ENCODE measurements at regions not wholly inside any gene's neighbourhood (a gene's known extent, or its start where the extent isn't known, plus 50 kb on each side); places are given as distances from the start of the nearest gene placed in this dataset.

DNA sequence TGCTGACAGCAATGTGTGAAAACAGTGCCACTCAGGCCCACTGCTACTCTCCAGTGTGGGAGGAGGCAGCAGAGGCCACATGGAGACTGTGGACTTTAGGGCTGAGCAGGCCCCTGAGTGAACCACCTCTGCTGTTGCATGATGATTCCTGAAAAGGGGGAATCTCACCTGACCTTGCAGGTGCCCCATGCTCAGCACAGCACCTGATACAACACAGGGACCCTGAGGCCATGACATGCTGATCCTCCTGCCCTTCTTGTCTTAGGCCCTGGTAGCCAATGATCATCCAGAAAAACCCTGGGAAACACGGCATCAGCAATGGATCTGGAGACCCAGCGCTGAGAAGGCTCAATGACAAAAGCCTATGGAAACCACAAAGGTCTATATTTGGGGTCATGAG is 446.8 kb upstream of the MYT1L start:
- TF ChIP-seq, protein P1, sequence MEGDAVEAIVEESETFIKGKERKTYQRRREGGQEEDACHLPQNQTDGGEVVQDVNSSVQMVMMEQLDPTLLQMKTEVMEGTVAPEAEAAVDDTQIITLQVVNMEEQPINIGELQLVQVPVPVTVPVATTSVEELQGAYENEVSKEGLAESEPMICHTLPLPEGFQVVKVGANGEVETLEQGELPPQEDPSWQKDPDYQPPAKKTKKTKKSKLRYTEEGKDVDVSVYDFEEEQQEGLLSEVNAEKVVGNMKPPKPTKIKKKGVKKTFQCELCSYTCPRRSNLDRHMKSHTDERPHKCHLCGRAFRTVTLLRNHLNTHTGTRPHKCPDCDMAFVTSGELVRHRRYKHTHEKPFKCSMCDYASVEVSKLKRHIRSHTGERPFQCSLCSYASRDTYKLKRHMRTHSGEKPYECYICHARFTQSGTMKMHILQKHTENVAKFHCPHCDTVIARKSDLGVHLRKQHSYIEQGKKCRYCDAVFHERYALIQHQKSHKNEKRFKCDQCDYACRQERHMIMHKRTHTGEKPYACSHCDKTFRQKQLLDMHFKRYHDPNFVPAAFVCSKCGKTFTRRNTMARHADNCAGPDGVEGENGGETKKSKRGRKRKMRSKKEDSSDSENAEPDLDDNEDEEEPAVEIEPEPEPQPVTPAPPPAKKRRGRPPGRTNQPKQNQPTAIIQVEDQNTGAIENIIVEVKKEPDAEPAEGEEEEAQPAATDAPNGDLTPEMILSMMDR (IDR thresholded peaks at IDR 0.05), result no peak
- no peak for TF ChIP-seq POLR2A (IDR thresholded peaks at IDR 0.05)

Data from lower leg skin (tissue), 3 donors.